Left lung (tissue), 4 donors: ENCODE measurements at regions not wholly inside any gene's neighbourhood (a gene's known extent, or its start where the extent isn't known, plus 50 kb on each side); places are given as distances from the start of the nearest gene placed in this dataset.

Experiments used
- ATAC-seq: fragments of 200-7000 bp; cut with Tn5 transposase; one replicate; pipeline ENCODE4 v1.9.1; 2020; ENCODE audit warnings: moderate library complexity
- DNase-seq, 4 donors: peaks; one replicate each; pipeline ENCODE4 v3.0.0-alpha.2; 2013 to 2020
- H3K27ac ChIP-seq, 2 donors: fragments of 200-600 bp; sonication (generic) in 1 of 2; one replicate each; pipeline versions ENCODE4 v1.5.0 to v1.8.0; 2020 to 2021
- H3K27me3 ChIP-seq, 2 donors: fragments of 200-600 bp; sonication (generic) in 1 of 2; one replicate each; pipeline versions ENCODE4 v1.5.0 to v1.8.0; 2020 to 2021
- H3K36me3 ChIP-seq, 2 donors: fragments of 200-600 bp; sonication (generic) in 1 of 2; one replicate each; pipeline versions ENCODE4 v1.5.0 to v1.8.0; 2020 to 2021
- H3K4me1 ChIP-seq, 2 donors: fragments of 200-600 bp; one replicate each; pipeline ENCODE4 v1.8.0; 2021
- H3K4me3 ChIP-seq, 2 donors: fragments of 200-600 bp; sonication (generic) in 1 of 2; one replicate each; pipeline versions ENCODE4 v1.5.0 to v1.8.0; 2020 to 2021; ENCODE audit warnings: mild to moderate bottlenecking in 1 of 2
- H3K9me3 ChIP-seq, 2 donors: fragments of 200-600 bp; sonication (generic) in 1 of 2; one replicate each; pipeline versions ENCODE4 v1.5.0 to v1.8.0; 2020 to 2021
- CTCF ChIP-seq, 2 donors: fragments of 200-600 bp; sonication (generic) in 1 of 2; IDR thresholded peaks; one replicate each; pipeline versions ENCODE4 v1.5.0 to v1.8.0; 2021; ENCODE audit warnings: antibody characterized with exemption in 2 of 2
- intact Hi-C, 2 donors: fragments of 100-400 bp; cut with DNase I; formaldehyde crosslinking; loops; one replicate each; pipeline versions ENCODE4 v1.11.2 to v1.14.2; 2022
- donor health status: DM: no; HTN: yes; CAD: no.
- donor health status: DM: no; HTN: no; CAD: no.

GRCh38 chr3:54053211-54053610 is 69.1 kb upstream of the CACNA2D3 start:
- no peak for TF ChIP-seq CTCF (IDR thresholded peaks at IDR 0.05)
- H3K9me3 ChIP-seq = no peaks in the 10 kb centered on the region
- DNase-seq = peak in 2 of 4 donors; percentile 60
- no peaks in the 10 kb centered on the region for H3K27me3 ChIP-seq
- intact Hi-C loops = no loop called here
- no peak overlapping the region for H3K4me3 ChIP-seq
- ATAC-seq = peak; percentile 98
- H3K4me1 ChIP-seq = no peaks in the 10 kb centered on the region
- H3K27ac ChIP-seq = peak overlapping the region in 1 of 2 donors; percentile 33
- no peaks in the 10 kb centered on the region for H3K36me3 ChIP-seq

GRCh38 chr3:54047568-54047967 is 74.8 kb upstream of the CACNA2D3 start:
- Histone ChIP-seq H3K4me1 (peaks cover 0 to 4% of the 10 kb centered on the region in 2 donors), H3K4me3 (no peak overlapping the region), H3K27ac (no peak overlapping the region), H3K9me3 (no peaks in the 10 kb centered on the region), H3K27me3 (no peaks in the 10 kb centered on the region), H3K36me3 (no peaks in the 10 kb centered on the region)
- intact Hi-C loops = no loop called here
- DNase-seq (no peak), ATAC-seq (no peak)
- no peak for TF ChIP-seq CTCF (IDR thresholded peaks at IDR 0.05)

- peak in 2 of 4 donors; percentile 35 to 40 for DNase-seq
Measured at GRCh38 chr3:54046641-54047214, 75.6 kb upstream of the CACNA2D3 start.

GRCh38 chr3:54045061-54045815 is 77.1 kb upstream of the CACNA2D3 start:
- Histone ChIP-seq H3K9me3 (no peaks in the 10 kb centered on the region), H3K27ac (no peak overlapping the region), H3K4me3 (no peak overlapping the region), H3K27me3 (no peaks in the 10 kb centered on the region), H3K4me1 (peaks cover 0 to 4% of the 10 kb centered on the region in 2 donors), H3K36me3 (no peaks in the 10 kb centered on the region)
- ATAC-seq = no peak
- peak in 2 of 4 donors; percentile 28 to 44 for DNase-seq
- intact Hi-C loops = no loop called here
- no peak for TF ChIP-seq CTCF (IDR thresholded peaks at IDR 0.05)

More at GRCh38 chr3:54046641-54047214, 75.6 kb upstream of the CACNA2D3 start:
- H3K4me3 ChIP-seq = no peak overlapping the region
- H3K4me1 ChIP-seq = peaks cover 0 to 4% of the 10 kb centered on the region in 2 donors
- intact Hi-C loops = no loop called here
- ATAC-seq = peak; percentile 34
- peak overlapping the region in 1 of 2 donors; percentile 45 for H3K27ac ChIP-seq
- H3K9me3 ChIP-seq = no peaks in the 10 kb centered on the region
- no peaks in the 10 kb centered on the region for H3K27me3 ChIP-seq
- no peaks in the 10 kb centered on the region for H3K36me3 ChIP-seq
- no peak for TF ChIP-seq CTCF (IDR thresholded peaks at IDR 0.05)

GRCh38 chr3:54042259-54042823 is 80.0 kb upstream of the CACNA2D3 start:
- TF ChIP-seq CTCF (IDR thresholded peaks at IDR 0.05) = no peak
- H3K36me3 ChIP-seq = no peaks in the 10 kb centered on the region
- intact Hi-C loops = no loop called here
- H3K4me1 ChIP-seq = peaks cover 0 to 4% of the 10 kb centered on the region in 2 donors
- H3K27me3 ChIP-seq = no peaks in the 10 kb centered on the region
- H3K9me3 ChIP-seq = no peaks in the 10 kb centered on the region
- no peak overlapping the region for H3K27ac ChIP-seq
- DNase-seq (no peak), ATAC-seq (peak; percentile 82)
- no peak overlapping the region for H3K4me3 ChIP-seq
